ENCODE measurements at regions not wholly inside any gene's neighbourhood (a gene's known extent, or its start where the extent isn't known, plus 50 kb on each side); places are given as distances from the start of the nearest gene placed in this dataset.
"Not testable (repeated sequence)": the region's sequence is repeated elsewhere in the genome, so short reads cannot be mapped to it uniquely, and the experiment has no call there.

GRCh38 chr15:69606921-69607500 lies 154.4 kb downstream of the RPLP1 start:
- intact Hi-C loops (cut with DNase I) = no loop called here
- ATAC-seq = no peak

GRCh38 chr15:69608661-69609060 lies 156.0 kb downstream of the RPLP1 start:
- DNase-seq (ENCODE audit: low spot score) = no peak
- ATAC-seq = no peak
- intact Hi-C loops (cut with DNase I) = no loop called here

More at GRCh38 chr15:69606921-69607500, 154.4 kb downstream of the RPLP1 start:
- DNase-seq (ENCODE audit: low spot score) = no peak

GRCh38 chr15:69609176-69609575 lies 156.6 kb downstream of the RPLP1 start:
- DNase-seq (ENCODE audit: low spot score) (no peak), ATAC-seq (peak; percentile 77)
- intact Hi-C loops (cut with DNase I) = no loop called here

GRCh38 chr15:69609776-69610175 lies 157.2 kb downstream of the RPLP1 start:
- ATAC-seq (no peak), DNase-seq (ENCODE audit: low spot score) (no peak)
- intact Hi-C loops (cut with DNase I) = no loop called here

- DNase-seq (ENCODE audit: low spot score) (no peak), ATAC-seq (peak; percentile 33)
- intact Hi-C loops (cut with DNase I) = no loop called here
Measured at GRCh38 chr15:69610277-69610676, 157.7 kb downstream of the RPLP1 start.

- intact Hi-C loops (cut with DNase I) = no loop called here
- ATAC-seq (no peak), DNase-seq (ENCODE audit: low spot score) (no peak)
Measured at GRCh38 chr15:69610858-69611257, 158.2 kb downstream of the RPLP1 start.

GRCh38 chr15:69612112-69612511 lies 159.5 kb downstream of the RPLP1 start:
- no peak for ATAC-seq
- intact Hi-C loops (cut with DNase I) = no loop called here

GRCh38 chr15:69613182-69613581 lies 160.6 kb downstream of the RPLP1 start:
- intact Hi-C loops (cut with DNase I) = no loop called here
- no peak for DNase-seq (ENCODE audit: low spot score)
- ATAC-seq = no peak

More at GRCh38 chr15:69612112-69612511, 159.5 kb downstream of the RPLP1 start:
- DNase-seq (ENCODE audit: low spot score) = no peak

GRCh38 chr15:69613988-69614387 lies 161.4 kb downstream of the RPLP1 start:
- no peak for DNase-seq (ENCODE audit: low spot score)
- no peak for ATAC-seq
- intact Hi-C loops (cut with DNase I) = no loop called here

- intact Hi-C loops (cut with DNase I) = loop anchor here (1.0 kb wide), 1 partner anchor 31 kb away; no protein-coding TSS in a partner anchor
- ATAC-seq (no peak), DNase-seq (ENCODE audit: low spot score) (no peak)
Measured at GRCh38 chr15:69615736-69616135, 163.1 kb downstream of the RPLP1 start.

GRCh38 chr15:69616558-69616957 lies 163.9 kb downstream of the RPLP1 start:
- DNase-seq (ENCODE audit: low spot score) = no peak
- intact Hi-C loops (cut with DNase I) = no loop called here
- no peak for ATAC-seq

- ATAC-seq; DNase-seq (ENCODE audit: low spot score); intact Hi-C loops (cut with DNase I): not testable (repeated sequence)
Measured at GRCh38 chr15:69617144-69617543, 164.5 kb downstream of the RPLP1 start.

- ATAC-seq (no peak), DNase-seq (ENCODE audit: low spot score) (no peak)
- intact Hi-C loops (cut with DNase I) = no loop called here
Measured at GRCh38 chr15:69623392-69624154, 171.0 kb downstream of the RPLP1 start.

- DNase-seq (ENCODE audit: low spot score) (no peak), ATAC-seq (peak; percentile 85)
- intact Hi-C loops (cut with DNase I) = no loop called here
Measured at GRCh38 chr15:69624155-69624520, 171.5 kb downstream of the RPLP1 start.

GRCh38 chr15:69624816-69625215 lies 172.2 kb downstream of the RPLP1 start:
- DNase-seq (ENCODE audit: low spot score) (no peak), ATAC-seq (no peak)
- intact Hi-C loops (cut with DNase I) = no loop called here

GRCh38 chr15:69625328-69625727 lies 172.7 kb downstream of the RPLP1 start:
- peak; percentile 87 for ATAC-seq
- intact Hi-C loops (cut with DNase I) = no loop called here
- DNase-seq (ENCODE audit: low spot score) = no peak

- intact Hi-C loops (cut with DNase I) = no loop called here
- peak; percentile 50 for ATAC-seq
- no peak for DNase-seq (ENCODE audit: low spot score)
Measured at GRCh38 chr15:69626095-69627066, 173.8 kb downstream of the RPLP1 start.

- intact Hi-C loops (cut with DNase I) = no loop called here
- ATAC-seq (no peak), DNase-seq (ENCODE audit: low spot score) (no peak)
Measured at GRCh38 chr15:69627548-69628158, 175.0 kb downstream of the RPLP1 start.

Data from sciatic nerve (tissue), 2 donors.